NB4 (cell line): ENCODE measurements at regions not wholly inside any gene's neighbourhood (a gene's known extent, or its start where the extent isn't known, plus 50 kb on each side); places are given as distances from the start of the nearest gene placed in this dataset.
"Not testable (repeated sequence)": the region's sequence is repeated elsewhere in the genome, so short reads cannot be mapped to it uniquely, and the experiment has no call there.

Source experiments
- DNase-seq: peaks from one replicate; pipeline ENCODE4 v3.0.0; 2010; ENCODE audit warnings: low read depth
- H3K4me3 ChIP-seq: one replicate; pipeline ENCODE4 v1.5.1; 2011; ENCODE audit warnings: mild to moderate bottlenecking, low read depth, low read length, moderate library complexity
- MYC ChIP-seq: IDR thresholded peaks from 2 replicates; pipeline ENCODE4 v1.6.1; 2011; ENCODE audit warnings: low read depth, low read length
- POLR2A ChIP-seq: IDR thresholded peaks from 2 replicates; pipeline ENCODE4 v1.6.1; 2011; ENCODE audit warnings: mild to moderate bottlenecking; ENCODE audit not compliant: insufficient read length; ENCODE audit errors: extremely low read depth
- TF ChIP-seq, protein P1 (sequence below): IDR thresholded peaks from one replicate; pipeline ENCODE4 v1.5.1; 2012; ENCODE audit warnings: low read depth, low read length
- TF ChIP-seq, protein P2 (sequence below): IDR thresholded peaks from 2 replicates; pipeline ENCODE4 v1.6.1; 2011; ENCODE audit warnings: low read depth, low read length

DNA sequence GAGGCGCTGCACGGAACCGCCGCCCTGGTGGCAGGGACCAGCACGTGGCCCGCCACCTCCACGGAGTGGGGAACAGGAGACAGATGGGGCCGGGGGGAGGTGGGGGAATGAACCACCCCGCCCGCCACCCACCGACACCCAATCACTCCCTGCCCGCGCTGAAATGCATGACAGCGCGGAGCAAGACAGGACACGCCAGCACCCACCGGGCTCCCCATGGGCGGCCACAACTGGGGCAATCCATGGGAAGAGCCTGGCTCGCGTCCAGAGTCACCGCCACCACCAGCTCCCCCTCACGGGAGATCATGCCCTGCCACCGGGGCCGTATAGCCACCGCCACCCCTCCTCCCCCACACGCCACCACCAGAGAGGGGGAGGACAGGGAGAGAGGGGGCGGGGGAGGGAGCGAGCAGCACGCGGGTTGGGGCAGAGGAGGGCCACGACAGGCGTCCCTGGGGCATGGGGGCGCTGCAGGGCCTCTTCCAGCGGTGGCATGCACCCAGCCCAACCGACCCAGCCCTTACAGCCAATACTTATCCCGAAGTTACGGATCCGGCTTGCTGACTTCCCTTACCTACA lies 744.3 kb upstream of the DEFB115 start:
- TF ChIP-seq, protein P1, sequence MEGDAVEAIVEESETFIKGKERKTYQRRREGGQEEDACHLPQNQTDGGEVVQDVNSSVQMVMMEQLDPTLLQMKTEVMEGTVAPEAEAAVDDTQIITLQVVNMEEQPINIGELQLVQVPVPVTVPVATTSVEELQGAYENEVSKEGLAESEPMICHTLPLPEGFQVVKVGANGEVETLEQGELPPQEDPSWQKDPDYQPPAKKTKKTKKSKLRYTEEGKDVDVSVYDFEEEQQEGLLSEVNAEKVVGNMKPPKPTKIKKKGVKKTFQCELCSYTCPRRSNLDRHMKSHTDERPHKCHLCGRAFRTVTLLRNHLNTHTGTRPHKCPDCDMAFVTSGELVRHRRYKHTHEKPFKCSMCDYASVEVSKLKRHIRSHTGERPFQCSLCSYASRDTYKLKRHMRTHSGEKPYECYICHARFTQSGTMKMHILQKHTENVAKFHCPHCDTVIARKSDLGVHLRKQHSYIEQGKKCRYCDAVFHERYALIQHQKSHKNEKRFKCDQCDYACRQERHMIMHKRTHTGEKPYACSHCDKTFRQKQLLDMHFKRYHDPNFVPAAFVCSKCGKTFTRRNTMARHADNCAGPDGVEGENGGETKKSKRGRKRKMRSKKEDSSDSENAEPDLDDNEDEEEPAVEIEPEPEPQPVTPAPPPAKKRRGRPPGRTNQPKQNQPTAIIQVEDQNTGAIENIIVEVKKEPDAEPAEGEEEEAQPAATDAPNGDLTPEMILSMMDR: no peak
- TF ChIP-seq, protein P2, sequence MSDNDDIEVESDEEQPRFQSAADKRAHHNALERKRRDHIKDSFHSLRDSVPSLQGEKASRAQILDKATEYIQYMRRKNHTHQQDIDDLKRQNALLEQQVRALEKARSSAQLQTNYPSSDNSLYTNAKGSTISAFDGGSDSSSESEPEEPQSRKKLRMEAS: no peak
- TF ChIP-seq POLR2A: no peak
- no peak for TF ChIP-seq MYC
- DNase-seq: no peak
- H3K4me3 ChIP-seq: no peak overlapping the region

DNA sequence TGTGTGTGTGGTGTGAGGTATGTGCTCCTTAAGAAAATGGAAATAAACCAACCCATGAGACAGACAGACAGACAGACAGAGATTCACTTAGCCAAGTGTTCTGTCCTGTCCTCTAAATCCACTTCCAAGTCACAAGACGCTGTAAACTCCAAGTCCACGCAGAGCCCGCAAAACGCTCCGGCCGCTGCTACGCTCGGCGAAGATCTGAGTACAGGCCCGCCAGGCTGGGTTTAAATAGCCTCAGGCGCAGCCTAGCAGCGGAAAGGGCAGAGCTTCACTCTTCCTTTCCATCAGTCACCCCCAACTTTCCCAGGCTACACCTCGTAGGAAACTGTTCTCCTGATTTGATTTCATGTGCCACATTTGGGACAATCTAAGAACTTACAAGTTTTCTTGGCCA lies 741.5 kb upstream of the DEFB115 start:
- not testable (repeated sequence) for DNase-seq, H3K4me3 ChIP-seq

DNA sequence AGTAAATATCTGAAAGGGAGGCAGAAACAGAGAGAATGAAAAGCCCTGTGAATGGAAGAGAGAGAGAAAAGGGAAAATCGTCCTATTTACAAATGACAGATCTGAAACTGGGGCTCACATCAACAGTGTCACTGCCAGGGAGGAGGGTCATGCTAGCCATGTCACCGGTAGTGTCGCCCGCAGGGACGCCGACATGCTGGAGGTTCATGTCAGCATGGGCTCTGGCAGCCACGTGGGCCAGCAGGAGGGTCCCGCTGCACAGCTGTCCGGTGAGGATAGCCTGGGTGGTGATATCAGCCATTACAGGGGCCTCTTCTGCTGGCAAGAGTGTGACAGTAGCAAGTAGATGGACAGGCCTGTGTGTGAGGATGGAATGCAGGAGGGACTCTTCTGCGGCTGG lies 738.6 kb upstream of the DEFB115 start:
- not testable (repeated sequence) for DNase-seq, H3K4me3 ChIP-seq

DNA sequence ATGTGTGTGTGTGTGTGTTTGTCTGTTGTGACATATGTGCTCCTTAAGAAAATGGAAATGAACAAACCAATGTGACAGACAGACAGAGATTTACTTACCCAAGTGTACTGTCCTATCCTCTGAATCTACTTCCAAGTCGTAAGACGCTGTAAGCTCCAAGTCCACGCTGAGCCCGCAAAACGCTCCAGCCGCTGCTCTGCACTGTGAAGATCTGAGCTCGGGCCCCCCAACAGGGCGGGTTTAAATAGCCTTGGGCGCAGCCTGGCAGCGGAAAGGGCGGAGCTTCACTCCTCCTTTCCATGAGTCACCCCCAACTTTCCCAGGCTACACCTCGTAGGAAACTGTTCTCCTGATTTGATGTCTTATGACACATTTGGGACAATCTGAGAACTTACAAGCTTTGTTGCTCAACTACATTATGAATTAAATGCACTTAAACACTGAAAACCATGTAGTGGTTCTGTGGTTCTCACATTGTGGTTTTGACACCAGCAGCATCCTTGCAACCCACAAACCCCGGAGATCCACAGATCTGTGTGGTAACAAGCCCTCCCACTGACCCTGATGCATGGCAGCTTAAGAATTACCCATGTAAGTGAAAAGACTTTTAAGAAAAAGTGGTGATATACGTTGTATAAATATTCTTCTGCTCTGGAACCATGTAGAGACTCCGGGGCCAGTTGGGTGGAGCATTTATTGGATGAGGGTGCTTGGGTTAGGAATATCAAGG lies 735.6 kb upstream of the DEFB115 start:
- not testable (repeated sequence) for H3K4me3 ChIP-seq

DNA sequence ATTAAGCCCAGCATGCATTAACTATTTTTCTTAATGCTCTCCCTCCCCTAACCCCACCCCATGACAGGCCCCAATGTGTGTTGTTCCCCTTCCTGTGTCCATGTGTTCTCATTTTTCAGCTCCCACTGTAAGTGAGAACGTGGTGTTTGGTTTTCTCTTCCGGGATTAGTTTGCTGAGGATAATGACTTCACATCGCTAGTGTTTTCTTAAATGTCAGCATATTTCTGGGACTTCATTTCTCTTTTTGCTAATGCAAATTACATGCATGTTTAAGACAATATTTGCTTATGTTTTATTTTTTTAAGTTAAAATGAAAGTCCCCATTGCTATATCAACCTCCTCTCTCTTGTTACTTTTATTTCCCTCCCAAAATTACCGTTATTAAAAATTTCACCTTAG lies 733.3 kb upstream of the DEFB115 start:
- not testable (repeated sequence) for DNase-seq

More for the DNA sequence above, 735.6 kb upstream of the DEFB115 start:
- peak; percentile 41 for DNase-seq

DNA sequence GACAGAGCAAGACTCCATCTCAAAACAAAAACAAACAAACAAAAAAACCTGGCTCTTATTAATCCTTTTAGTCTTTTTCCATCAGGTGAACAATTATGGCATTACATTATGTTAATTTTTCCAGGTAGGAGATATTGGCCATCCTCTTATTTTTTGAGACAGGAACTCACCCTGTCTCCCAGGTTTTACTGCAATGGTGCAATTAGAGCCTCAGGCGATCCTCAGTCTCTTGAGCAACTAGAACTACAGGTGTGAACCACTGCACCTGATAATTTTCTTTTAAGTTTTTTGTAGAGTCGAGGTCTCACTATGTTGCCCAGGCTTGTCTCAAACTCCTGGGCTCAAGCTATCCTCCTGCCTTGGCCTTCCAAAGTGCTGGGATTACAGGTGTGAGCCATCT lies 732.7 kb upstream of the DEFB115 start:
- not testable (repeated sequence) for H3K4me3 ChIP-seq

More for the DNA sequence above, 733.3 kb upstream of the DEFB115 start:
- H3K4me3 ChIP-seq: not testable (repeated sequence)

DNA sequence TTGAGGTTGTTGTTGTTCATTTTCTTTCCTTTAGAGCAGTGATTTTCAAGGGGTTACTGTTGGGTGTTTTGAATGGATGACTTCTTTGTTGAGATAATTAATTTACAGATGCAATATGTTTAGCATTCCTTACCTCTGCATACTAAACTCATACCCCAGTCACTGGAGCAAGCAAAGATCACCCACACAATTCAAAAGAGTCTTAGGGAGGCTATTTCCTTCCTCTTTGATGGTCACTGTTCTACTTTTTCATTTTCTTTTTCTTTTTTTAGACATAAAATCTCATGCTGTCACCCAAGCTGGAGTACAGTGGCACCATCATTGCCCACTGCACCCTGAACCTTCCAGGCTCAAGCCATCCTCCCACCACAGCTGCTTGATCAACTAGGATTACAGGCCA lies 723.8 kb upstream of the DEFB115 start:
- not testable (repeated sequence) for H3K4me3 ChIP-seq, DNase-seq

More for the DNA sequence above, 732.7 kb upstream of the DEFB115 start:
- not testable (repeated sequence) for DNase-seq

DNA sequence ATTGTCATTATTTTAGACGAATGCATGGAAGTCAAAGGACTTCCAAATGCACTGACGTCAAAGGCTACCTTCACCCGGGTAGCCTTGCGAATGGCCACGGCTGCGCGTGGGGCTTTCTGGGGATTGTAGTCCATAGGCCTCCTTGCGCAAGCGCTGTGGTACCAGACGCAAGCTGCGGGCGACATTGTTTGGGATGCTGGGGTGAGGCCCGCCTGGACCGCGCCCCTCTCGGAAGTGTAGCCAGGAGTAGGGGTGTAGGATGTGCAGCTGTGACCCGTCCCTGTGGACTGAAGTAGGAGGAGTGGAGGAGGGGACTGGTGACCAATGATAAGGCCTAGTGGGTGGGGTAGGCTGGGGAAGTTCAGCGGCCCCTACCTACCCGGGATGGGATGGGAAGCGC lies 720.0 kb upstream of the DEFB115 start:
- not testable (repeated sequence) for H3K4me3 ChIP-seq, DNase-seq

DNA sequence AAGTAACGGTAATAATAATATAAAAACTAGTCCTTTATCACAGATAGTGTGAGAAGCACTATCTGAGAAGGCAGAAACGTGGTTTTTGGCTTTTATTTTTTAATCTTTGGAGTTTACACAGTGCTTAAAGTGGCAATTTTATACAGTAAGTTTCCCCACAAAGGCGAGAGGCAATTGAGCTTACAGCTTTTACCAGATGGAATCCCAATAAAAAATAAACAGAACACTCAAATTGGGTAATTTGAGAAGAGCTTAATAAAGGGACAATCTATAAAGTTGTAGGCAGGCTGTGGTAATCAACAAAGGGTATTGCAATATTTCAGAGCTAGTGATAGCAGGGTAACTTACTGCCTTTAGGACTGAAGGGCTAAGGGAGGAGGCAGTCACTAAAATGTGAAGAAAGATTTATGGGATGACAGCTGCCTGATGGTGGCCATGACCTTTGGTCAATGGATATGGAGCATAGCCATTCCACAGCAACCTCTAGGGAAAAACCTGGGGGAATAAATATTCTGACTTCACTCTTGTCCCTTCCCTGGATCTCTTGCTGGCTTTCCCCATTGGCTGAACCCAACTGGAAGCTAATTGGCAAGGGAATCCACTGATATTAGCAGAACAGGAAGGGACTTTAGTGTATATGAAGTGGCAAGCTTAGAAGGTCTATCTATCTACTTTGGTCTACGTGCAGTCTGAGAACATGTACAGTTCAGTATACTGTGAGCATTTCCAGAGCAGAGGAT lies 717.0 kb upstream of the DEFB115 start:
- DNase-seq, H3K4me3 ChIP-seq: not testable (repeated sequence)

DNA sequence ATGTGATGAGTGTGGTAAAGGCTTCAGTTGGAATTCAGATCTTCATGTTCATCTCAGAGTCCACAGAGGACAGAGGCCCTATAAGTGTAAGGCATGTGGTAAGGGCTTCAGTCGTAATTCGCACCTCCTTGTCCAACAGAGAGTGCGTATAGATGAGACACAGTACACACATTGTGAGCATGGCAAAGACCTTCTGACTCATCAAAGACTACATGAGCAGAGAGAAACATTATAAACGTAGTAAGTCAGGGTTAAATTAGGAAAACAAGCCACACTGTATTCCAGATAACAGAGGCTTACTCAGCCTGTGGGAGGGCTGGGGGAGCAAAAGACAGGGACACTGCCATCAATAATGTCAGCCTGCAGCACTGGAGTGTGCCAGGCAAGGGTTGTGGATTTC lies 706.2 kb upstream of the DEFB115 start:
- not testable (repeated sequence) for H3K4me3 ChIP-seq, DNase-seq

DNA sequence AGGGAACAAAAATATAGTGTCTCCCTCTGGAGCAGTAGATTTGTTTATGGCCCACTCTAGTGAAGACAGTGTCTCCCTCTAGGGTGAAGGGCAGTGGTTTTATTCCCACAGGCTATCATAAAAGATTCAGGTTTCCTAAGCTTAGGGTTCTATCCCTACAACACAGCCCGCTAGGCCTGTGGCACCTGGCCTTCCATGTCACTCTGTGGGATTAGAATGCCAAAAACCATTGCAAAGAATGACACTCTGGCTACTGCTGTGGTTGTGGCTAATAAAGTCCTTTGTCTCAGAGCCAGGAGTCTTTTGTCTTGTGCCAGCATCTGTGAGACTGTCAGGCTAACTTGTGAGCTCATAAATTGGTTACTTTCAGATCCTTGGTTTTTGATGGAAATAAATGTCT lies 700.7 kb upstream of the DEFB115 start:
- not testable (repeated sequence) for H3K4me3 ChIP-seq, DNase-seq

DNA sequence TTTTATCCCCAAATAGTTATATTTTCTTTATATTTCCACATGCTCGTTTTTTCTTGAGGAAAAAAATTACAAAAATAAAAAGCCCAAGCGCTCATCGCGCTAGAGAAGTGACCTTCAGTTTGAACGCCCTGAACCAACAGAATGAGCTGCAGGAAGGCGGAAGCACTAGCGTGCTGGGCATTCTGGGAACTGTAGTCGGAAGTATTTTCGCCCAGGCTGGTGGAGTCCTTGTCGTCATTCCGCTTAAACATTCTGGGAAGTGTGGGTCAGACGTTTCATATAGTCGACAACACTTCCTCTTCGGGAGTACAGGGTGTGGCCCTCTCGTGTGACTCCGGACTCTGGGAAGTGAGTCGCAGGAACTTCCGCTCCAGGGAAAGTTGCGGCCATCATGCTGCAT lies 692.4 kb upstream of the DEFB115 start:
- not testable (repeated sequence) for DNase-seq, H3K4me3 ChIP-seq

DNA sequence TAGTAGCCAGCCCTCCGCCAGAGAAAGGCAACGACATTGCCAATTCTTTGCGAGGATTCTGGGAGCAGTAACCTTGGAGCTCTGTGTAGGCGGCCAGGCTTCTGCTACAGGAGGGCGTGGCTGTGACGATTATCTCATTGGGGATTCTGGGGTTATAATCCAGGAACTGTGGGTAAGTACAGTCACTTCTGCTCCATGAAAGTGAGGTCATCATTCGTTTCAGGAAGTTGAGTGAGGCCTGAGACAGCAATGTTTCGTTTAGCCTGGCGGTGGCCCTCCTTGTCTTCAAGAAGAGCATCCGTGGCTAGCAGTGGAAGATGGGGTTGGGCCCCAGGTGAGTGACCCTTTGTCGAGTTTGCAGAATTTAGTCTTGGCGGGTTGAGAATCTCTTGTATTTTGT lies 687.6 kb upstream of the DEFB115 start:
- DNase-seq: not testable (repeated sequence)

DNA sequence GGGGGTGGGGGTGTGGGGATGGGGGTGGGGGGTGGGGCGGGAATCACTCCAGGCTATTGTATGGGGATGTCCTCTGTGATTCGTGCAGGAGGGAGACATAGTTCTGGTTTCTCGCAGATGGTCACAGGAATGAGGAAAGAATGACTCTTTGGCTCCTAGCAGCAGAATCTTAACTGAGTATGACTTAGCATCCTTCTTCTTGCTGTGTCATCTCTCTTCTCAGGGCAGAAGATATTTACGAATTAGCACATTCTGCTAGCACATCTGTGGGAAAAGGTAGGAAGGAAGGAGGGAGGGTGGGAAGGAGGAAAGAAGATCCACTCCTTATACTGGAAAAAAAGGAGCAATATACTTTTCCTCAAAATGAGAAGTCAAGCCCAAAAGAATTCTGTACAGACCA lies 686.8 kb upstream of the DEFB115 start:
- not testable (repeated sequence) for DNase-seq, H3K4me3 ChIP-seq

More for the DNA sequence above, 687.6 kb upstream of the DEFB115 start:
- not testable (repeated sequence) for H3K4me3 ChIP-seq

DNA sequence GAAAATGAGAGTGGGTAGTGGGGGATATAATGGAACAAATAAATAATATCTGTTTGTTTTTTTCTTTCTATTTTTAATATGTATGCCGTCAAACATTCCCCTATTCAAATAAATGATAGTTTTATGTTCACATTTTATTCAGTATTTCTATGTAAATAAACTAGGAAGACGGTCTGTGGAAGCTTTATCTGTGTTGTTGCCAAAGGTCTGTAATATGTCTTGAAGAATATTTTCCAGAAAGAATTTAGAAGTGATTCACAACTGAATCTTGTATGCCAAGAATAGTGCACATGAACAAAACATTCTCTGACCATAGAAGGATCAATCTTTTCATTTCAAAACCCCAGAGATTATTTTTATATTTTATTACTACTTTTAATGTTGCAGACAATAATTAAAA lies 683.1 kb upstream of the DEFB115 start:
- not testable (repeated sequence) for DNase-seq, H3K4me3 ChIP-seq

DNA sequence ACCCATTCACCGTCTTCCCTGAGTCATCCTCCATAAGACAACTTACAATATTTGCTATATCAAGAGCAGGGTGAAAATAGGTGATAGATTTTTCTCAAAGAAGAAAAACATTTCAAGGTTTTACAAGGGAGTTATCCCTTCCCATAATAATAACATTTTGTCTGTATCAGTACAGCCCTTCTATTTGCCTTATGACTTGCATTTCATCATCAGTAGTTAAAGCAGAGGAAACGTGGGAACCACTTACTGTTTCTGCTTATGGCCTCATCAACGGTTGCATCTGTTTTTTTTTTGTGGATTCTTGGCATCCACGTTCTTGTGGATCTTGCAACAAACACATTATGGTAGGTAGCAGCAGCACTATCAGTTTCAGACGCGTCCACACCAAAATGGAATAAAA lies 678.4 kb upstream of the DEFB115 start:
- DNase-seq, H3K4me3 ChIP-seq: not testable (repeated sequence)

DNA sequence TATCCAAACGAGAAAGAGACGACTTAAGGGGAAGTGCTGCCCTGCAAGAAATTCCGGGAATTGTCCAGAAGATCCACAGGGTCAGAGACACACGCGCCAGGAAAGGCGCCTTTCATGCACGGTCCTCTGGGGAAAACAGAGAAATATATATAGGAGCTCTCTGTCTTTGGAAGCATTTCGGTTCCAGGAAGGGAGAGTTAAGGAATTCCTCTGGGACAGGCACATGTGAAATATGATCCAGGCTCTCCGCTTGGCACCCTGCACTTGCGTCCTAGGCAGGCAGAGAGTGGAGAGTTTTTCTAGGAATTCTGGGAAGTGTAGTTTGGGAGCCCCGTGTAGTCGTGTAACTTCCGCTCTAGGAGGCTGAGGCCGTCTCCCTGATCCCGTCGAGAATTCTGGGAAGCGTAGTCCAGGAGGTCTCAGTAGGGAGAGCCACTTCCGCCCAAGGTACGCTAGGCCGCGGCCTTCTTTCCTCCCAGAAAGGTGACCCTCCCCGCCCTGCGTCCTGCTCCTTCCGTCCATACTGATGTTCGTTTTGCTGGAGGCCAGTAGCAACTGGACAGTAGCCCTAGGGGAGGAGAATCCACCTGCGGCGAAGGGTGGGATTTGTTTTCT lies 677.5 kb upstream of the DEFB115 start:
- not testable (repeated sequence) for DNase-seq, H3K4me3 ChIP-seq
